ENCODE measurements at regions not wholly inside any gene's neighbourhood (a gene's known extent, or its start where the extent isn't known, plus 50 kb on each side); places are given as distances from the start of the nearest gene placed in this dataset.

DNA sequence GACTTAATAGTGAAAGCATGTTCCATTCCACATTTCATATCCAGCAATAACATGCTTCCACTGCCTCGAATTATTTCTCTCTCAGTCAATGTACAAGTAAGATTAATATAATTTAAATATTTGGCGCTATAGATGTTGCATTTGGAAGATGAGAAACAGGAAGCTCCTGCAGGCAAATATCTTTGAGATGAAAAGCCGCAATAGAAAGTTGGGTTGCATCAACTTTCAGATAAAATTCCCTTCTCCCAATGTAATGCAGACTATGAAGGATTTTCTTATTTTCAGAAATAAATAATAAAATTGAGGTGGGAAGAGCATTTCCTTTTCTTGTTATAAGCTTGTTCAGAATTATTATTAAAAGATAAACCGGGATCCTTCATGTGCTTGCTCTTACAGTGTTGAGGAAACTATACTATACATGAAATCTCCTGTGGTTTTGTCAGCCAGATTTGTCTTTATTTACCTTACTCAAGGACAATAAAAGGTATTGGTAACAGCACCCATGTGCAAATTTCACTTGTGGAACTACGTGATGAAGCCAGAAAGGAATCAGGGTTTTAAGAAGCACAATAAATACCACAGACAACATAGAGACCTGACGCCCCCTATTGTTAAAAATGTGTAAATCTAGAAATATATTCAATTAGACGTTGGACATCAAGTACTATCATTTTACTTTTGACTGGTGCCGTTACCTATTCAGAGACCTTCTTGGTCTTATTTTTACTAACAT is 307.0 kb downstream of the ARPP21 start:
- Histone ChIP-seq H3K9me3 (ENCODE audit: control insufficient read depth, insufficient read depth, low read depth, low read length) (no peaks in the 10 kb centered on the region), H2AFZ (ENCODE audit: low read length) (no peak overlapping the region), H3K27me3 (ENCODE audit: control insufficient read depth, insufficient read depth, low read length) (no peaks in the 10 kb centered on the region), H3K9ac (ENCODE audit: insufficient read depth, low read length) (no peak overlapping the region), H3K27ac (ENCODE audit: insufficient read depth, low read length) (no peak overlapping the region), H3K79me2 (ENCODE audit: control insufficient read depth, insufficient read depth, low read length) (no peaks in the 10 kb centered on the region), H3K4me2 (ENCODE audit: extremely low read depth, insufficient read depth, low read length) (no peak overlapping the region), H3K36me3 (ENCODE audit: control insufficient read depth, insufficient read depth, low read length) (no peaks in the 10 kb centered on the region), H3K4me3 (replicated peaks in 1 of 4; ENCODE audit: control extremely low read depth in 1 of 4, insufficient read depth in 1 of 4, low read depth in 3 of 4, low read length in 4 of 4) (no peak overlapping the region), H3K4me1 (ENCODE audit: control insufficient read depth, extremely low read depth, insufficient read depth, low read length) (peaks cover 5% of the 10 kb centered on the region), H4K20me1 (ENCODE audit: control insufficient read depth, extremely low read depth, insufficient read depth, low read length) (no peaks in the 10 kb centered on the region)
- peak; percentile 26 to 50 for DNase-seq (ENCODE audit: low read depth in 2 of 2)
- TF ChIP-seq CTCF (conservative IDR thresholded peaks at IDR 0.05 in 1 of 2, IDR thresholded peaks at IDR 0.05 in 1 of 2; ENCODE audit: low read depth in 1 of 2, low read length in 2 of 2) (peak in 1 of 2 donors; percentile 48), EZH2 (IDR thresholded peaks at IDR 0.05; ENCODE audit: low read length, missing control alignments) (no peak)

- TF ChIP-seq CTCF (conservative IDR thresholded peaks at IDR 0.05 in 1 of 2, IDR thresholded peaks at IDR 0.05 in 1 of 2; ENCODE audit: low read depth in 1 of 2, low read length in 2 of 2): no peak
- no peak for TF ChIP-seq EZH2 (IDR thresholded peaks at IDR 0.05; ENCODE audit: low read length, missing control alignments)
Measured at GRCh38 chr3:35946854-35947515, 307.7 kb downstream of the ARPP21 start.

DNA sequence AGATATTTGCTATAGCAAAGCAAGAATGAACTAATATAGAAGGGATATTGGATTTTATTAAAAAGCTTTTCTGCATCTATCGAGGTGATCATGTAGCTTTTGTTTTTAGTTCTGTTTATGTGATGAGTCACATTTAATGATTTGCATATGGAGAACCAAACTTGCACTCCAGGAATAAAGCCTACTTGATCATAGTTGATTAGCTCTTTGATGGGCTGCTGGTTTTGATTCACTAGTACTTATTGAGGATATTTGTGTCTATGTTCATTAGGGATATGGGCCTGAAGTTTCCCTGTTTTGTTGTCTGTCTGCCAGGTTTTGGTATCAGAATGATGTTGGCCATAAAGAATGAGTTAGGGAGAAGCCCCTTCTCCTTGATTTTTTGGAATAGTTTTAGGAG is 310.7 kb downstream of the ARPP21 start:
- TF ChIP-seq EZH2 (IDR thresholded peaks at IDR 0.05; ENCODE audit: low read length, missing control alignments) (no peak), CTCF (conservative IDR thresholded peaks at IDR 0.05 in 1 of 2, IDR thresholded peaks at IDR 0.05 in 1 of 2; ENCODE audit: low read depth in 1 of 2, low read length in 2 of 2) (no peak)
- Histone ChIP-seq H3K36me3 (ENCODE audit: control insufficient read depth, insufficient read depth, low read length) (no peaks in the 10 kb centered on the region), H3K27me3 (ENCODE audit: control insufficient read depth, insufficient read depth, low read length) (no peaks in the 10 kb centered on the region), H3K4me1 (ENCODE audit: control insufficient read depth, extremely low read depth, insufficient read depth, low read length) (peaks cover 5% of the 10 kb centered on the region), H3K4me3 (replicated peaks in 1 of 4; ENCODE audit: control extremely low read depth in 1 of 4, insufficient read depth in 1 of 4, low read depth in 3 of 4, low read length in 4 of 4) (no peak overlapping the region), H3K9ac (ENCODE audit: insufficient read depth, low read length) (no peak overlapping the region), H3K79me2 (ENCODE audit: control insufficient read depth, insufficient read depth, low read length) (no peaks in the 10 kb centered on the region), H4K20me1 (ENCODE audit: control insufficient read depth, extremely low read depth, insufficient read depth, low read length) (no peaks in the 10 kb centered on the region), H2AFZ (ENCODE audit: low read length) (no peak overlapping the region), H3K27ac (ENCODE audit: insufficient read depth, low read length) (no peak overlapping the region), H3K9me3 (ENCODE audit: control insufficient read depth, insufficient read depth, low read depth, low read length) (no peaks in the 10 kb centered on the region), H3K4me2 (ENCODE audit: extremely low read depth, insufficient read depth, low read length) (no peak overlapping the region)
- DNase-seq (ENCODE audit: low read depth in 2 of 2): no peak

More at GRCh38 chr3:35946854-35947515, 307.7 kb downstream of the ARPP21 start:
- Histone ChIP-seq H3K4me3 (replicated peaks in 1 of 4; ENCODE audit: control extremely low read depth in 1 of 4, insufficient read depth in 1 of 4, low read depth in 3 of 4, low read length in 4 of 4) (no peak overlapping the region), H2AFZ (ENCODE audit: low read length) (no peak overlapping the region), H3K27ac (ENCODE audit: insufficient read depth, low read length) (no peak overlapping the region), H4K20me1 (ENCODE audit: control insufficient read depth, extremely low read depth, insufficient read depth, low read length) (no peaks in the 10 kb centered on the region), H3K9ac (ENCODE audit: insufficient read depth, low read length) (no peak overlapping the region), H3K79me2 (ENCODE audit: control insufficient read depth, insufficient read depth, low read length) (no peaks in the 10 kb centered on the region), H3K9me3 (ENCODE audit: control insufficient read depth, insufficient read depth, low read depth, low read length) (no peaks in the 10 kb centered on the region), H3K36me3 (ENCODE audit: control insufficient read depth, insufficient read depth, low read length) (no peaks in the 10 kb centered on the region), H3K27me3 (ENCODE audit: control insufficient read depth, insufficient read depth, low read length) (no peaks in the 10 kb centered on the region), H3K4me1 (ENCODE audit: control insufficient read depth, extremely low read depth, insufficient read depth, low read length) (peaks cover 5% of the 10 kb centered on the region), H3K4me2 (ENCODE audit: extremely low read depth, insufficient read depth, low read length) (no peak overlapping the region)
- DNase-seq (ENCODE audit: low read depth in 2 of 2): no peak
